Activated CD8-positive, alpha-beta memory T cell treated with anti-CD3 and anti-CD28 coated beads, Interleukin-2, amount 10 ng/mL, durations not matched to agents 7 days and 5 days (primary cell): ENCODE measurements at regions not wholly inside any gene's neighbourhood (a gene's known extent, or its start where the extent isn't known, plus 50 kb on each side); places are given as distances from the start of the nearest gene placed in this dataset.

Experiments
- ATAC-seq: fragments of 150-1000 bp; cut with Tn5 transposase; one replicate; pipeline ENCODE4 v1.10.0; 2021; ENCODE audit warnings: moderate library complexity
- CTCF ChIA-PET: fragments of 350-600 bp; sonication (Branson Sonifier 250); formaldehyde crosslinking; loops from one replicate; lab custom pipeline; 2021; ENCODE audit warnings: antibody characterized with exemption; lab: Charles Lee
- DNase-seq: peaks from one replicate; pipeline ENCODE4 v3.0.0-alpha.2; 2020
- H3K27ac Mint-ChIP-seq: one replicate; pipeline ENCODE4 v1.8.0; 2021; ENCODE audit warnings: mild to moderate bottlenecking, mixed read lengths
- H3K27me3 Mint-ChIP-seq: one replicate; pipeline ENCODE4 v1.8.0; 2021; ENCODE audit warnings: mixed read lengths
- H3K36me3 Mint-ChIP-seq: one replicate; pipeline ENCODE4 v1.8.0; 2021; ENCODE audit warnings: mild to moderate bottlenecking, mixed read lengths
- H3K4me1 Mint-ChIP-seq: one replicate; pipeline ENCODE4 v1.8.0; 2021; ENCODE audit warnings: mixed read lengths
- H3K4me3 Mint-ChIP-seq: one replicate; pipeline ENCODE4 v1.8.0; 2021; ENCODE audit warnings: mild to moderate bottlenecking, moderate library complexity, mixed read lengths
- H3K9me3 Mint-ChIP-seq: one replicate; pipeline ENCODE4 v1.8.0; 2022; ENCODE audit warnings: low read depth, mixed read lengths

DNA sequence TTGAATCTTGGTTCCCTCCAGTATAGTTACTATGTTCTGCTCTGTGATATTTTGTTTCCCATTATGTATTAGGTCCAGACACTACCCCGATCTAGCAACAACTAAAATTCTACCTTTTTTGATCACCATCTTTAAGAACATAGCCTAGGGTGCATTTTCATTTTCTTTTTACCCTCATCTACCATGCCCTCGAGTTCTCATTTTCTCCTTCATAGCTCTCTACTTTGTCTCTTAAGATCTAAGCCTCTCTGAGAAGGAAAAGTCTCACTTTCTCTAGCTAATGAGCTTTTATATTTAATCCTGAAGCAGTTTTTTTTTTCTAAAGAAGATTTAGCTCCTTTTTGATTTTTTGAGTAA lies 1089.4 kb upstream of the SLC39A10 start:
- Mint-ChIP-seq H3K27ac (no peak overlapping the region), H3K36me3 (no peaks in the 10 kb centered on the region), H3K9me3 (peaks cover 2% of the 10 kb centered on the region), H3K27me3 (no peaks in the 10 kb centered on the region), H3K4me1 (peaks cover 5% of the 10 kb centered on the region), H3K4me3 (no peak overlapping the region)
- CTCF ChIA-PET, result no interaction called here
- ATAC-seq (no peak), DNase-seq (no peak)

DNA sequence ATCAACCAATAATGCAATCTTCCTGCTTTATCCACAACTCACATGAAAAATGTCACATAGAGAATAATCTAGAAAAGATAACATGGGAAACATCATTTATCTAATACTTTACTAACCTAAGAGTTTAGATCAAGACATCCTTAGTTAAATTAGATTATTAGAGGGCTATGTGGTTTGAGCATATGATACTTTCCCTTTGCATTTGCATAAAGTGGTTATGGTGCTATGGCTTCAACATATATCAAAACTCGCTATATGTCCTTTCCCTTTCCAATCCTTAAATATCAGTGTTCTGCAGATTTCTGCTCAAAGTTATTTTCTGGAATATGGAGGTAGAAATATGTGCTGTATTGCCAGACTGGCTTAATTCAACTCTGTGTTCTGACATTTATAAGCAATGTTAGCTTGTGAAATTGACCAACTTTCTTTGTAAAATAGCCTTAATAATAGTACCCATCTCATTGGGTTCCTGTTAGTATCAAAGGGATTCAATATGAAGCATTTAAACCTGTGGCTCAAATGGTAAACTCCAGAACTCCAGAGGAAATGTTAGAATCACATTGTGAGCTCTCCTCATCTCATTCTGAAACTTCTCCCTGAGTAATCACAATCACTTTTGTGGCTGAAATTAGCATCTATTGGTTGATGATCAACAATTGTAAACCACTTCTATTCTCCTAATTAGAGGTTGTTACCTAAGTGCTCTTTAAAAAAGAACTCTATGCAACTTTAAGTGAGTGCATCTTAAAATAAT lies 1089.9 kb upstream of the SLC39A10 start:
- Mint-ChIP-seq H3K4me3 (no peak overlapping the region), H3K9me3 (peaks cover 2% of the 10 kb centered on the region), H3K36me3 (no peaks in the 10 kb centered on the region), H3K27me3 (no peaks in the 10 kb centered on the region), H3K4me1 (peaks cover 5% of the 10 kb centered on the region), H3K27ac (no peak overlapping the region)
- CTCF ChIA-PET, result no interaction called here
- ATAC-seq (no peak), DNase-seq (no peak)

DNA sequence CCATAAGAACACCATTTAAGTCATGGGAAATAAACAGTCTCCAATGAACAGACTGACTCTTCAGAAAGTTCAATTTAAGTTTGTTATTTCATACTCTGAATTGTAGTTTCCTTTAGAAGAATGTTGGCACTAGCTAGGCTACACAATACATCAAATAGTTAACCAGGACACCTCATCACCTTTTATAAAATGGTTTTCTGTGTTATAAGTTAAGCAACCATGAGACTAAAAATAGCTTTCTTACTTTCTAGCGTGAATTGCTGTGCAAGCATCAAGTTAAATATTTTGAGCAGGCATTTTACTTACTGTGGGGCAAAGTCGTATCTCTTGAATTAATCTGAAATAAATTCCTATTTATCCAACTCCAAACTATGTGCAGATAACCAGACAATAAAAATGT lies 1092.6 kb upstream of the SLC39A10 start:
- Mint-ChIP-seq H3K27me3 (no peaks in the 10 kb centered on the region), H3K9me3 (peaks cover 2% of the 10 kb centered on the region), H3K4me1 (peaks cover 5% of the 10 kb centered on the region), H3K27ac (no peak overlapping the region), H3K36me3 (no peaks in the 10 kb centered on the region), H3K4me3 (no peak overlapping the region)
- ATAC-seq (no peak), DNase-seq (no peak)
- CTCF ChIA-PET, result no interaction called here

DNA sequence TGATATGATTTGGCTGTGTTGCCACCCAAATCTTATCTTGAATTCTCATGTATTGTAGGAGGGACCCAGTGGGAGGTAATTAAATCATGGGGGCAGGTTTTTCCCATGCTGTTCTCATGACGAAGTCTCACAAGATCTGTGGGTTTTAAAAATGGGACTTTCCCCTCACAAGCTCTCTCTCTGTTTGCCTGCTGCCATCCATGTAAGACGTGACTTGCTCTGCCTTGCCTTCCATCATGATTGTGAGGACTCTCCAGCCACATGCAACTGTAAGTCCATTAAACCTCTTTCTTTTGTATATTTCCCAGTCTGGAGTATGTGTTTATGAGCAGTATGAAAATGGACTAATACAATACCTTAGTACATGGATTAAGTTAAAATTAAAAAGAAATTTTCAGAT lies 1094.7 kb upstream of the SLC39A10 start:
- Mint-ChIP-seq H3K4me3 (no peak overlapping the region), H3K27ac (no peak overlapping the region), H3K36me3 (no peaks in the 10 kb centered on the region), H3K4me1 (peaks cover 1% of the 10 kb centered on the region), H3K9me3 (no peaks in the 10 kb centered on the region), H3K27me3 (no peaks in the 10 kb centered on the region)
- CTCF ChIA-PET, result no interaction called here
- ATAC-seq (no peak), DNase-seq (no peak)

DNA sequence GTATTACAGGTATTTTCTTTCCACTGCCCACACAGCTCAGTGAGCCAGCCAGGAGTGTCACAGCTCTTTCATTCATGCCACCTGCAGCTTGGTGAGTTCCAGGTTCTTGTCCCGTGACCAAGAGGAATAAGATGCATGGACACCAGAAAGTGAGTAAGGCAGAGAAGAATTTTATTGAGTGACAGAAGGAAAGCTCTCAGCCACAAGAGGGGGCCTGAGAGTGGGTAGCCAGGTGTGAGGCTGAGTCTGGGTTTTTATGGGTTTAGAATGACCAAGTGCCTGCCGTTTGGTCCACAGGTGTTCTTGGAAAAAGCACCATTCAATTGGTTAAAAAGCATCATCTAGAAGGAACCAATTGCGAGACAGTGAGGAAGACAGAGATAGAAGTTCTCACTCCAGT lies 1097.1 kb upstream of the SLC39A10 start:
- ATAC-seq, result no peak
- CTCF ChIA-PET, result no interaction called here
- Mint-ChIP-seq H3K36me3 (no peaks in the 10 kb centered on the region), H3K27me3 (no peaks in the 10 kb centered on the region), H3K9me3 (no peaks in the 10 kb centered on the region), H3K4me1 (no peaks in the 10 kb centered on the region), H3K4me3 (no peak overlapping the region), H3K27ac (no peak overlapping the region)
- DNase-seq, result no peak

DNA sequence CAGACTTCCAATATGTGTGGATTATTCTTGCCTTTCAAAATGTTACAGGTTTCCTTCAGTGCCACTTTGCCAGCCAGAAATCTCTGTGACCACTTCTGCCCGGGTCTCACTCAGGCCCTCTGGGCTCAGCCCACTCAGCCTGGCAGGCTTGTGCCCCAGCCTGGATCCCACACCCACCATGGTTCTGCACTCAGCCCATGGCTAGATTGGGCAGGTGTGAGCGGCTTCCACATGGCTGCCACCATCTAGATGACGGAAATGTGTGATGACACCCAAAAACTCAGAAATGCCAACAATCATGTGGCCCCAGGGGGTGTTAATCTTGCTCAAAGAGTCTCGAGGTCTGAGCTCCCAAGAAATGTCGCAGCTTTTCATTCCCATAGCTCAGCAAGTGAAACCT lies 1097.5 kb upstream of the SLC39A10 start:
- Mint-ChIP-seq H3K36me3 (no peaks in the 10 kb centered on the region), H3K27me3 (no peaks in the 10 kb centered on the region), H3K9me3 (no peaks in the 10 kb centered on the region), H3K4me3 (no peak overlapping the region), H3K27ac (no peak overlapping the region), H3K4me1 (no peaks in the 10 kb centered on the region)
- ATAC-seq, result no peak
- no peak for DNase-seq
- CTCF ChIA-PET, result no interaction called here

DNA sequence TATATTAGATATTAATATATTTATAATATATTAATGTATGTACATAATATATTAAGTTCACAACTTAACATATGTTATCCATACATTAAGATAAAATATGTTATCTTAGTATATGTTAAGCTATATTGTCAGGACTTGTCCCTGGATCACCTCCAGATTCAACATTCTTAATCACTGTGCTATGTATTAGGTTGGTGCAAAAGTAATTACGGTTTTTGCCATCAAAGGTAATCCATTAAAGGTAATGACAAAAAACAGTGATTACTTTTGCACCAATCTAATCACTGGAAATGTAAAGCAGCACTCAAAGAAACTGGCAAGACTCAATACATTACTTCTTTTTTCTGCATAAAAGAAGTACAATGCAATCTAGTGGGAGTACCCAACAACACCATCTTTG lies 1099.0 kb upstream of the SLC39A10 start:
- Mint-ChIP-seq H3K27ac (no peak overlapping the region), H3K9me3 (no peaks in the 10 kb centered on the region), H3K27me3 (no peaks in the 10 kb centered on the region), H3K4me3 (no peak overlapping the region), H3K4me1 (no peaks in the 10 kb centered on the region), H3K36me3 (no peaks in the 10 kb centered on the region)
- CTCF ChIA-PET, result interaction anchor here (0.6 kb wide), 1 partner anchor 10 kb away, joined by 3 read pairs; no protein-coding TSS in a partner anchor
- no peak for DNase-seq
- no peak for ATAC-seq

DNA sequence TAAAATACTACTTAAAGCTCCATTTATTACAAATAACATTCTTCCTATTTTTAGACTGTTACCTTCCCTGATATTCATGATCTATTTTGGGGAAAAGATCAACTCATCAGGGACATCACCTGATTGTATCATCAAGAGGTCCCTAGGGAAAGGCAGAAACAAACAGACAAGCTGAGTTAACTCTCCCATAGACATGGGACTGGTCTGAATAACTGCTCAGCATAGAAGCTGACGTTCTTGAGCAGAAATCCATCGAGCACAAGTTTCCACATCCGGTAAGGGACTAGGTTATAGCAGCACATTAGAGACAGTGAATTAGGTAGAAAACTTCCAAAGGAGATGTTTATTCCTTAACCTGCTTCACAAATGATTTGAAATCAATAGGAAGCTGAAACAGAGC lies 1100.4 kb upstream of the SLC39A10 start:
- no peak overlapping the region for H3K4me3 Mint-ChIP-seq
- no peaks in the 10 kb centered on the region for H3K36me3 Mint-ChIP-seq
- H3K9me3 Mint-ChIP-seq, result no peaks in the 10 kb centered on the region
- ATAC-seq (no peak), DNase-seq (no peak)
- no peaks in the 10 kb centered on the region for H3K4me1 Mint-ChIP-seq
- CTCF ChIA-PET, result no interaction called here
- no peaks in the 10 kb centered on the region for H3K27me3 Mint-ChIP-seq
- H3K27ac Mint-ChIP-seq, result no peak overlapping the region

DNA sequence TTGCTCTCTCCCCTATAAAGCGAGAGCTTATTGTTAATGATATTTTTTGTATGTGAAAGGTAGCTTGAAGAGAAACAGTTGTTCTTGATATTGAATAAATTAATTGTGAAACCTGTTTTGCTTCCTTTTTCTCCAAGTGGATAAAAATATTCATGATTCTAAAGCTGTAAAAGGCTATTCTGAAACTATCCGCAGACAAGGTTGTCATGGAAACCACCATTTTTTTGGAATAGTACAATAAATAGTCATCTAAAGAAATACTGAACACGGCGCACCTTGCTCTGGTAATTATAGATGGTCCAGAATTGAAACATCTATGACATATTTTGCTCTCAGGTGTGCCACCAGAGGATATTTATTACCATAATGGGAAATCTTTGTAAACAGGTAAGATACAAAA lies 1103.0 kb upstream of the SLC39A10 start:
- Mint-ChIP-seq H3K36me3 (no peaks in the 10 kb centered on the region), H3K4me3 (no peak overlapping the region), H3K4me1 (no peaks in the 10 kb centered on the region), H3K27me3 (no peaks in the 10 kb centered on the region), H3K27ac (no peak overlapping the region), H3K9me3 (no peaks in the 10 kb centered on the region)
- DNase-seq, result no peak
- no peak for ATAC-seq
- CTCF ChIA-PET, result no interaction called here

DNA sequence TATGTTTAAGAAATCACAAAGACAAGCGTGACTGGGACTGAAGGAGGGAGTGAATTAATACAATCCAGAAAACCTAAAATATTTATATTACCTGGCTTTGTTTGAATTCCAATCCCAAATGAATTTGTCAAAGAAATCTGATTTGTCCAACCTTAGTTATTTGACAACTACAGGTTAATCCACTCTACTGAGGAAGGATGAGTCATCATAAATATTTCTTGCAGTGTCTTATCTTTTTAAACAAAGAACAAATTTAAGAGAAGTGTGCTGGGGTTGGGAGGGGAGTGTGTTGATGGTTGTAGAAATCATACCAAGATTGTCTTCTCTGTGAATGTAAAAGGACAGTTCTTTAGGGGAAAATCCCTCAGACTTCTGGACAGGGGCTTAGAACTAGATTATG lies 1106.3 kb upstream of the SLC39A10 start:
- no peak for ATAC-seq
- no peak overlapping the region for H3K27ac Mint-ChIP-seq
- H3K27me3 Mint-ChIP-seq, result no peaks in the 10 kb centered on the region
- no peak for DNase-seq
- CTCF ChIA-PET, result no interaction called here
- H3K4me3 Mint-ChIP-seq, result no peak overlapping the region
- H3K4me1 Mint-ChIP-seq, result no peaks in the 10 kb centered on the region
- H3K36me3 Mint-ChIP-seq, result no peaks in the 10 kb centered on the region
- no peaks in the 10 kb centered on the region for H3K9me3 Mint-ChIP-seq

DNA sequence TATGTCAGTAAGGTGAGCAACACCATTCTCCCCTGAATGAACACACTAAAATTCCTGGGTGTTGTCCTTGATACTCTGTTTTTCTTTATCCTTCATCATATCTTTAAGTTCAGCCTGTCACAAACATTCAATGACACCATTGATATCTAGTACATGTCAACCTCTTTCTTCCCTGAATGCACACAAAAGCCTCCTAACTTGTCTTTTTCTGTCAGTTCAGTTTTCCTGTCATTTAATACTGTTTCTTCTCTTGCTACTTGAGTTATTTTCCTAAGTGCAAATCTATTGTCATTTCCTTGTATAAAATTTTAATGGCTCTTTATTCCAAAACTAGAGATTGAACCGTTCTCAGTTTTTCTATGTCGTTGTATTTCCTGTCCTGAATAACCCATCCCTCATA lies 1107.6 kb upstream of the SLC39A10 start:
- no peaks in the 10 kb centered on the region for H3K36me3 Mint-ChIP-seq
- H3K9me3 Mint-ChIP-seq, result no peaks in the 10 kb centered on the region
- CTCF ChIA-PET, result no interaction called here

DNA sequence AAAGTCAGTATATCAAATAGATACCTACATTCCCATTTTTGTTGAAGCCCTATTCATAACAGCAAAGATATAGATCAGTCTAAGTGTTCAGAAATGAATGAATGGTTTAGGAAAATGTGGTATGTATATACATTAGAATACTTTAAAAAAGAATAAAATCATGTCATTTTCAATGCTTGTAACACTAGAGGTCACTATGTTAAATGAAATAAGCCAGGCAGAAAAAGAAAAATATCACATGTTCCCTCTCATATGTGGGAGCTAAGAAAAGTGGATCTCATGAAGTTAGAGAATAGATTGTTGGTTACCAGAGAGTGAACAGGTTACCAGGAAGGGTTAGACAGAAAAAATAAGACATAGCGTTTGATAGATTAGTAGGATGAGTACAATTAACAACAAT lies 1111.0 kb upstream of the SLC39A10 start:
- H3K9me3 Mint-ChIP-seq, result no peaks in the 10 kb centered on the region
- H3K4me1 Mint-ChIP-seq, result no peaks in the 10 kb centered on the region
- ATAC-seq (no peak), DNase-seq (no peak)
- no peaks in the 10 kb centered on the region for H3K27me3 Mint-ChIP-seq
- H3K36me3 Mint-ChIP-seq, result no peaks in the 10 kb centered on the region
- CTCF ChIA-PET, result no interaction called here
- no peak overlapping the region for H3K4me3 Mint-ChIP-seq
- H3K27ac Mint-ChIP-seq, result no peak overlapping the region

More for the DNA sequence above, 1107.6 kb upstream of the SLC39A10 start:
- no peak for ATAC-seq
- H3K27ac Mint-ChIP-seq, result no peak overlapping the region
- no peaks in the 10 kb centered on the region for H3K27me3 Mint-ChIP-seq
- no peak overlapping the region for H3K4me3 Mint-ChIP-seq
- H3K4me1 Mint-ChIP-seq, result no peaks in the 10 kb centered on the region
- DNase-seq, result no peak

DNA sequence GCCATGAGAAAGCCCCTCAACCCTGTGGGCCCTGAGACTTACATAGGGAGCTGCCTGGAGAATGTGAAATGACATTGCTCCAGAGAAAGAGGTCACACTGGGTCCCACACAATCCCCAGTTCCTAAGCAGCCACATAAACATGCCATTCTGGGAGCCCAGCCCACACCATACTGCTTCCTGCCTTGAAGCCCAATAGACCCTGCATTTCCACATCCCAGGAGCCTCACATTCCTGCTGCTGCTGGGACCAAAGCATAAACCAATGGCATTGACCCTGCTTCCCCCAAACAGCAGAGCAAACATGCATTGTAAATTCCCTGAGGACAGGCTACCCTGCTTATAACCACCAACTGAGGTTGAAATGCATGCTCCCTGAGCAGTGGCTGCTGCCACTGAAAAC lies 1117.6 kb upstream of the SLC39A10 start:
- H3K9me3 Mint-ChIP-seq, result no peaks in the 10 kb centered on the region
- DNase-seq, result no peak
- no peaks in the 10 kb centered on the region for H3K4me1 Mint-ChIP-seq
- no peaks in the 10 kb centered on the region for H3K27me3 Mint-ChIP-seq
- ATAC-seq, result no peak
- H3K4me3 Mint-ChIP-seq, result no peak overlapping the region
- CTCF ChIA-PET, result no interaction called here
- H3K36me3 Mint-ChIP-seq, result no peaks in the 10 kb centered on the region
- no peak overlapping the region for H3K27ac Mint-ChIP-seq

DNA sequence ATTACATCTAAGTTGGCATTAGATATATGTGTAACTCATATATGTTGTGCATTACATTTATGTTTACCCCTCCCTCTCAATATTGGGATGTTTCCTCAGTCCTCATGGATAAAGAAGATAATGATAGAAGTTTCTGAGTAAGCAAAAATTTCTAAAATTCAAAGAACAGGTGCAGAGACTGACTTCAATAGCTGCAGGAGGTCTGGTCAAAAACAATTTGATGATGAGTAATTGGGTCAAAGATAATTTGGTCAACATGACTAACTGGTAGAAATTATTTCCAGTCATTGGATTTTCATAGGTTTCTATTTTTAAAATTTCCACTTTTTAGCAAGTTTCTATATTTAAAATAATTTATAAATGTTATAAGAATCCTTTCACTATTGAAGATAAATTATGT lies 1130.9 kb upstream of the SLC39A10 start:
- Mint-ChIP-seq H3K27me3 (no peaks in the 10 kb centered on the region), H3K4me3 (no peak overlapping the region), H3K4me1 (no peaks in the 10 kb centered on the region), H3K27ac (no peak overlapping the region), H3K36me3 (no peaks in the 10 kb centered on the region), H3K9me3 (no peaks in the 10 kb centered on the region)
- DNase-seq (no peak), ATAC-seq (no peak)
- CTCF ChIA-PET, result no interaction called here

DNA sequence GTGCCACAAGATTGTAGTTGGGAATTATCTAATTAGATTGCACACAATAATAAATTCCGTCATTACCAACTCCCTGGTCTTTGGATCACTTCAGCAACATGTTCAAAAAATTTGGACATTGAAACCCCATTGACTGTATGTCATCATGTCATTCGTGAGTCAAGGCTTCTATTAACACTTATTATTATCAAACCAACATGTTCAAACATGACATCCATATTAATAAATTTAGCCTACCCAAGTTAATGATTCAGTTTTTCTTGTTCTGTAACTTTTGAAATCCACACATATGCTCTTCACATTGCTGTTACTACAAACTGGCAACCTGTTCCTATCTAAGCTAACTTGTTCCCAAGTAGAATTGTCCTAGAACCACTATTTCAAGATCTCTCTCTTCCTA lies 1142.7 kb upstream of the SLC39A10 start:
- ATAC-seq (no peak), DNase-seq (no peak)
- CTCF ChIA-PET, result no interaction called here
- H3K27ac Mint-ChIP-seq, result no peak overlapping the region
- no peaks in the 10 kb centered on the region for H3K27me3 Mint-ChIP-seq
- H3K4me1 Mint-ChIP-seq, result no peaks in the 10 kb centered on the region
- H3K9me3 Mint-ChIP-seq, result no peaks in the 10 kb centered on the region
- H3K4me3 Mint-ChIP-seq, result no peak overlapping the region
- H3K36me3 Mint-ChIP-seq, result no peaks in the 10 kb centered on the region
